ENCODE measurements at regions not wholly inside any gene's neighbourhood (a gene's known extent, or its start where the extent isn't known, plus 50 kb on each side); places are given as distances from the start of the nearest gene placed in this dataset.

- no peak for TF ChIP-seq CTCF (IDR thresholded peaks at IDR 0.05)
- TF ChIP-seq EZH2 (IDR thresholded peaks at IDR 0.05; ENCODE audit: borderline replicate concordance, insufficient read depth, low read depth, low read length, poor library complexity, severe bottlenecking): no peak
Observed at GRCh38 chr10:108410236-108410635, 1245.7 kb upstream of the SORCS1 start.

Data from B cell (primary cell).